Fibroblast of lung (primary cell): ENCODE measurements at regions not wholly inside any gene's neighbourhood (a gene's known extent, or its start where the extent isn't known, plus 50 kb on each side); places are given as distances from the start of the nearest gene placed in this dataset.

Source experiments
- EZH2 ChIP-seq: IDR thresholded peaks from 2 replicates; pipeline ENCODE4 v1.5.1; 2012; ENCODE audit warnings: low read length, control low read depth, mild to moderate bottlenecking; ENCODE audit errors: missing control alignments
- TF ChIP-seq, protein P1 (sequence below), 2 donors: IDR thresholded peaks in 1 of 2; conservative IDR thresholded peaks in 1 of 2; 1 replicate in 1 of 2; 2 replicates in 1 of 2; pipeline ENCODE4 v1.5.1; 2011 to 2012; ENCODE audit warnings: low read length in 2 of 2, control low read depth in 1 of 2, inconsistent platforms in 1 of 2, low read depth in 1 of 2, mild to moderate bottlenecking in 1 of 2

GRCh38 chr5:3736466-3736865 lies 140.8 kb downstream of the IRX1 start:
- TF ChIP-seq, protein P1, sequence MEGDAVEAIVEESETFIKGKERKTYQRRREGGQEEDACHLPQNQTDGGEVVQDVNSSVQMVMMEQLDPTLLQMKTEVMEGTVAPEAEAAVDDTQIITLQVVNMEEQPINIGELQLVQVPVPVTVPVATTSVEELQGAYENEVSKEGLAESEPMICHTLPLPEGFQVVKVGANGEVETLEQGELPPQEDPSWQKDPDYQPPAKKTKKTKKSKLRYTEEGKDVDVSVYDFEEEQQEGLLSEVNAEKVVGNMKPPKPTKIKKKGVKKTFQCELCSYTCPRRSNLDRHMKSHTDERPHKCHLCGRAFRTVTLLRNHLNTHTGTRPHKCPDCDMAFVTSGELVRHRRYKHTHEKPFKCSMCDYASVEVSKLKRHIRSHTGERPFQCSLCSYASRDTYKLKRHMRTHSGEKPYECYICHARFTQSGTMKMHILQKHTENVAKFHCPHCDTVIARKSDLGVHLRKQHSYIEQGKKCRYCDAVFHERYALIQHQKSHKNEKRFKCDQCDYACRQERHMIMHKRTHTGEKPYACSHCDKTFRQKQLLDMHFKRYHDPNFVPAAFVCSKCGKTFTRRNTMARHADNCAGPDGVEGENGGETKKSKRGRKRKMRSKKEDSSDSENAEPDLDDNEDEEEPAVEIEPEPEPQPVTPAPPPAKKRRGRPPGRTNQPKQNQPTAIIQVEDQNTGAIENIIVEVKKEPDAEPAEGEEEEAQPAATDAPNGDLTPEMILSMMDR (conservative IDR thresholded peaks at IDR 0.05 in 1 of 2, IDR thresholded peaks at IDR 0.05 in 1 of 2; ENCODE audit: low read depth in 1 of 2, low read length in 2 of 2): no peak
- TF ChIP-seq EZH2: no peak
